ENCODE measurements at regions not wholly inside any gene's neighbourhood (a gene's known extent, or its start where the extent isn't known, plus 50 kb on each side); places are given as distances from the start of the nearest gene placed in this dataset.

DNA sequence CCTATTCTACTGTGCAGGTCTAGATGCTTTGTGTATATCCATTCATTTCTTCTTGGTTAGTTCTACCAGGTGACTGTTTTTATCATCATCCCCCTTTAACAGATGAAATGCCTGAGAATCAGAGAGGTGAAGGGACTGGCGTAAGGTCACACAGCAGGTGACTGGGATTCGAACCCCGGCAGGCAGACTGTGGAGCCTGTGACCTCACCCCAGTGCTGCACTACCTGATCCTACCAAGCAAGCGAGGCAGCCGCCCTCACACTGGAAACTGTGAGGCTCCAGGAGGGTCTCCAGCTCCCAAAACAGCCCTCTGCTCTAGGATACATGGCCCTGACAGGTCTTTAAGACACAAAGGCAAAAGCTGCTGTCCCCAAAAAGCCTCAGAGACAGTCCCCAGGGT lies 91.7 kb downstream of the CHST1 start:
- no peak for DNase-seq
- no peaks in the 10 kb centered on the region for H3K9me3 ChIP-seq
- TF ChIP-seq, protein P1, sequence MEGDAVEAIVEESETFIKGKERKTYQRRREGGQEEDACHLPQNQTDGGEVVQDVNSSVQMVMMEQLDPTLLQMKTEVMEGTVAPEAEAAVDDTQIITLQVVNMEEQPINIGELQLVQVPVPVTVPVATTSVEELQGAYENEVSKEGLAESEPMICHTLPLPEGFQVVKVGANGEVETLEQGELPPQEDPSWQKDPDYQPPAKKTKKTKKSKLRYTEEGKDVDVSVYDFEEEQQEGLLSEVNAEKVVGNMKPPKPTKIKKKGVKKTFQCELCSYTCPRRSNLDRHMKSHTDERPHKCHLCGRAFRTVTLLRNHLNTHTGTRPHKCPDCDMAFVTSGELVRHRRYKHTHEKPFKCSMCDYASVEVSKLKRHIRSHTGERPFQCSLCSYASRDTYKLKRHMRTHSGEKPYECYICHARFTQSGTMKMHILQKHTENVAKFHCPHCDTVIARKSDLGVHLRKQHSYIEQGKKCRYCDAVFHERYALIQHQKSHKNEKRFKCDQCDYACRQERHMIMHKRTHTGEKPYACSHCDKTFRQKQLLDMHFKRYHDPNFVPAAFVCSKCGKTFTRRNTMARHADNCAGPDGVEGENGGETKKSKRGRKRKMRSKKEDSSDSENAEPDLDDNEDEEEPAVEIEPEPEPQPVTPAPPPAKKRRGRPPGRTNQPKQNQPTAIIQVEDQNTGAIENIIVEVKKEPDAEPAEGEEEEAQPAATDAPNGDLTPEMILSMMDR (IDR thresholded peaks at IDR 0.05): no peak
- H3K36me3 ChIP-seq: no peaks in the 10 kb centered on the region
- no peak for ATAC-seq
- intact Hi-C loops (cut with DNase I): no loop called here
- no peak overlapping the region for H3K4me3 ChIP-seq
- no peak overlapping the region for H3K27ac ChIP-seq
- H3K27me3 ChIP-seq (ENCODE audit: low read depth): peaks cover 36% of the 10 kb centered on the region
- no peaks in the 10 kb centered on the region for H3K4me1 ChIP-seq

DNA sequence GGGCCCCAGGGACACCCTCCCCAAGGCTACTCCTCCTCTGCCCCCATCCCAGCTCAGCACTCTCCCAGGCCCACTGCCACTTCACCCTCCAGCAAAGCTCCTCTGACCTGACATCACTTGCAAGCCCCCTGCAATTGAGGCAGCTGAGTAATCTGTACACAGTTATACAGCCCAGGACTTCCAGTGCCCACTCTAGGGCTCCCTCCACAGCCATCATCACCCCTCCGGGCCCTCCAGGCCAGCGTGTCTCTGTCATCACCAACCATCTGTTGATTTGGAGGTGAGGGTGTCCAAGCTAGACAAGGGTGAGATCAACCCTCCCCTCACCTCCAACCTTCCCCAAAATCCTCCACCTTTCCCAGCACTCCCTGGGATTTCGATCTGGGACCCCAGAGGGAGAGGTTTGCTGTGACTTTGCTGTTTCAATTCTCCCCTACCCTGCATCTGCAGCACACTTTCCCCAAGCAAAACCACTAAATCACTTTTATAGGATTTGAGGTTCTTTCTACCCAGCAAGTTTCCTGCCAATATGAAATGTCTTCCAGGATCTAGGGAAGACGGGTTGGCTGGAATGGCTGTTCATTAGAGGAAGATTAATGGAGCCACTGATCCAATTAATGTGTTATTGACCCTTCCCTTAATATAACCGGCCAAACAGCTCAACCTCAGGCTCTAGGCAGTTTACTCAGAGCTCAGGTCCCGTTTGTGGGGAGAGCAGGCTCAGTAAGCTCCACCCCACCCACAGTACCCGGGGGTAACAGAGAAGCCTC lies 92.9 kb downstream of the CHST1 start:
- no peaks in the 10 kb centered on the region for H3K36me3 ChIP-seq
- TF ChIP-seq, protein P1 (IDR thresholded peaks at IDR 0.05): no peak
- H3K4me3 ChIP-seq: no peak overlapping the region
- H3K4me1 ChIP-seq: no peaks in the 10 kb centered on the region
- intact Hi-C loops (cut with DNase I): no loop called here
- no peak for ATAC-seq
- H3K27me3 ChIP-seq (ENCODE audit: low read depth): peaks cover 36% of the 10 kb centered on the region
- H3K9me3 ChIP-seq: no peaks in the 10 kb centered on the region
- DNase-seq: no peak
- H3K27ac ChIP-seq: no peak overlapping the region

- H3K9me3 ChIP-seq: no peaks in the 10 kb centered on the region
- H3K27ac ChIP-seq: no peak overlapping the region
- no peak overlapping the region for H3K4me3 ChIP-seq
- no peaks in the 10 kb centered on the region for H3K36me3 ChIP-seq
- H3K4me1 ChIP-seq: no peaks in the 10 kb centered on the region
- intact Hi-C loops (cut with DNase I): no loop called here
- TF ChIP-seq, protein P1 (IDR thresholded peaks at IDR 0.05): no peak
- H3K27me3 ChIP-seq (ENCODE audit: low read depth): peaks cover 11% of the 10 kb centered on the region
- DNase-seq (no peak), ATAC-seq (no peak)
These were observed 95.6 kb downstream of the CHST1 start for GRCh38 chr11:45569776-45570175.

GRCh38 chr11:45568049-45568448 lies 97.4 kb downstream of the CHST1 start:
- peaks cover 11% of the 10 kb centered on the region for H3K27me3 ChIP-seq (ENCODE audit: low read depth)
- intact Hi-C loops (cut with DNase I): no loop called here
- H3K27ac ChIP-seq: no peak overlapping the region
- H3K4me3 ChIP-seq: no peak overlapping the region
- DNase-seq (no peak), ATAC-seq (no peak)
- no peaks in the 10 kb centered on the region for H3K36me3 ChIP-seq
- no peaks in the 10 kb centered on the region for H3K9me3 ChIP-seq
- TF ChIP-seq, protein P1 (IDR thresholded peaks at IDR 0.05): no peak
- H3K4me1 ChIP-seq: no peaks in the 10 kb centered on the region

- peaks cover 10% of the 10 kb centered on the region for H3K27me3 ChIP-seq (ENCODE audit: low read depth)
These were observed 99.9 kb downstream of the CHST1 start for GRCh38 chr11:45565446-45565988.

More at GRCh38 chr11:45565446-45565988, 99.9 kb downstream of the CHST1 start:
- no peaks in the 10 kb centered on the region for H3K4me1 ChIP-seq
- intact Hi-C loops (cut with DNase I): no loop called here
- ATAC-seq (no peak), DNase-seq (no peak)
- H3K9me3 ChIP-seq: no peaks in the 10 kb centered on the region
- no peak overlapping the region for H3K27ac ChIP-seq
- no peaks in the 10 kb centered on the region for H3K36me3 ChIP-seq
- TF ChIP-seq, protein P1 (IDR thresholded peaks at IDR 0.05): no peak
- no peak overlapping the region for H3K4me3 ChIP-seq
